ENCODE measurements at regions not wholly inside any gene's neighbourhood (a gene's known extent, or its start where the extent isn't known, plus 50 kb on each side); places are given as distances from the start of the nearest gene placed in this dataset.

DNA sequence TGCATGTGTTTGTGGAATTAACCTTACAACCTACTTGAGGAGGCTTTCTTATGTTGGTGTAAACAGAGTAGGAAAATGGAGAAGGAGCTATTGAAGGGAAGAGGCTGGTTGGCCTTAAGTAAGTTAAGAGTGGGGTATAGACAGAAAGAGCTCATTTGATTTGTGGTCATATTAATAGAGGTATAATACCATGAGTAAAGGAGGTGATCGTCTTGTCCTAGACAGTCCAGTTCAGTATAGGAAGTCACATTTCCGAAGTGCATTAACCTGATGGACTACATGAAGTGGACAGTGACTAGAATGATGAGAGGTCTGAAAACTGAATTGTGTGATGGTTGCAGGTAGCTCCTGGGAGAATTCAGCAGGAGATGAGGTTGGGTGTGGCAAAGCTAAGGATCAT lies 215.4 kb upstream of the ZC3H12A start:
- no peaks in the 10 kb centered on the region for H3K9me3 Mint-ChIP-seq

More for the DNA sequence above, 215.4 kb upstream of the ZC3H12A start:
- Histone ChIP-seq H3K27me3 (ENCODE audit: insufficient read depth, low read length) (no peaks in the 10 kb centered on the region), H3K9me3 (ENCODE audit: control insufficient read depth, low read depth, low read length) (no peaks in the 10 kb centered on the region), H2AFZ (ENCODE audit: low read length) (no peak overlapping the region), H3K18ac (ENCODE audit: insufficient read length, low read depth, low read length) (no peak overlapping the region), H3K79me2 (ENCODE audit: insufficient read depth, low read length) (no peaks in the 10 kb centered on the region), H2BK20ac (ENCODE audit: low read depth, low read length, poor library complexity, severe bottlenecking) (no peak overlapping the region), H4K91ac (ENCODE audit: insufficient read length, low read depth, low read length) (no peak overlapping the region), H2BK120ac (ENCODE audit: low read depth, low read length, poor library complexity, severe bottlenecking) (no peak overlapping the region), H3K23ac (ENCODE audit: insufficient read length, low read depth, low read length) (no peak overlapping the region), H3K4me1 (ENCODE audit: insufficient read depth, low read length) (peaks cover 2% of the 10 kb centered on the region; the same call in 1 of the 2 replicates), H3K79me1 (ENCODE audit: insufficient read depth, low read depth, low read length, poor library complexity, severe bottlenecking) (no peaks in the 10 kb centered on the region), H2AK5ac (ENCODE audit: insufficient read length, low read length) (no peak overlapping the region), H3K9ac (ENCODE audit: extremely low read depth, insufficient read length, low read length) (no peak overlapping the region), H3K4ac (ENCODE audit: low read depth, low read length) (no peak overlapping the region), H2BK12ac (ENCODE audit: insufficient read length, low read depth, low read length) (no peak overlapping the region), H3K4me2 (ENCODE audit: insufficient read depth, insufficient read length, low read length) (no peak overlapping the region), H3K27ac (ENCODE audit: insufficient read length, low read depth, low read length) (no peak overlapping the region), H3K23me2 (ENCODE audit: insufficient read length, low read depth, low read length, poor library complexity, severe bottlenecking) (peaks cover 3% of the 10 kb centered on the region), H4K8ac (replicated peaks; ENCODE audit: insufficient read length, low read depth, low read length) (no peak overlapping the region), H3T11ph (ENCODE audit: low read length) (no peak overlapping the region), H3K56ac (ENCODE audit: insufficient read length, low read depth, low read length) (no peak overlapping the region), H2BK15ac (ENCODE audit: low read depth, low read length) (no peak overlapping the region), H3K14ac (ENCODE audit: insufficient read depth, low read length) (no peak overlapping the region), H2BK5ac (ENCODE audit: insufficient read length, low read length) (no peak overlapping the region), H4K20me1 (ENCODE audit: control insufficient read depth, insufficient read depth, insufficient read length) (no peaks in the 10 kb centered on the region), H4K5ac (ENCODE audit: insufficient read length, low read depth, low read length) (no peak overlapping the region)
- Mint-ChIP-seq H3K27me3 (ENCODE audit: low read depth) (peaks cover 27% of the 10 kb centered on the region), H3K4me3 (no peak overlapping the region), H3K36me3 (ENCODE audit: insufficient read depth in 1 of 3, low read depth in 3 of 3) (no peaks in the 10 kb centered on the region), H3K4me1 (peaks cover 38 to 51% of the 10 kb centered on the region in 2 experiments), H3K27ac (no peak overlapping the region)
- TF ChIP-seq, protein P1, sequence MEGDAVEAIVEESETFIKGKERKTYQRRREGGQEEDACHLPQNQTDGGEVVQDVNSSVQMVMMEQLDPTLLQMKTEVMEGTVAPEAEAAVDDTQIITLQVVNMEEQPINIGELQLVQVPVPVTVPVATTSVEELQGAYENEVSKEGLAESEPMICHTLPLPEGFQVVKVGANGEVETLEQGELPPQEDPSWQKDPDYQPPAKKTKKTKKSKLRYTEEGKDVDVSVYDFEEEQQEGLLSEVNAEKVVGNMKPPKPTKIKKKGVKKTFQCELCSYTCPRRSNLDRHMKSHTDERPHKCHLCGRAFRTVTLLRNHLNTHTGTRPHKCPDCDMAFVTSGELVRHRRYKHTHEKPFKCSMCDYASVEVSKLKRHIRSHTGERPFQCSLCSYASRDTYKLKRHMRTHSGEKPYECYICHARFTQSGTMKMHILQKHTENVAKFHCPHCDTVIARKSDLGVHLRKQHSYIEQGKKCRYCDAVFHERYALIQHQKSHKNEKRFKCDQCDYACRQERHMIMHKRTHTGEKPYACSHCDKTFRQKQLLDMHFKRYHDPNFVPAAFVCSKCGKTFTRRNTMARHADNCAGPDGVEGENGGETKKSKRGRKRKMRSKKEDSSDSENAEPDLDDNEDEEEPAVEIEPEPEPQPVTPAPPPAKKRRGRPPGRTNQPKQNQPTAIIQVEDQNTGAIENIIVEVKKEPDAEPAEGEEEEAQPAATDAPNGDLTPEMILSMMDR (conservative IDR thresholded peaks at IDR 0.05): no peak
- no CpG with 5 or more reads among the region's 2 CpGs for WGBS (ENCODE audit: extremely low coverage, insufficient read length, low lambda C conversion rate)
- DNase-seq: no peak

All from H9 (cell line).